ENCODE measurements at regions not wholly inside any gene's neighbourhood (a gene's known extent, or its start where the extent isn't known, plus 50 kb on each side); places are given as distances from the start of the nearest gene placed in this dataset.
"Not testable (repeated sequence)": the region's sequence is repeated elsewhere in the genome, so short reads cannot be mapped to it uniquely, and the experiment has no call there.

- DNase-seq: no peak
Measured at GRCh38 chr12:78338054-78338785, 507.5 kb downstream of the NAV3 start.

- DNase-seq: no peak
Measured at GRCh38 chr12:78340406-78340805, 509.7 kb downstream of the NAV3 start.

DNA sequence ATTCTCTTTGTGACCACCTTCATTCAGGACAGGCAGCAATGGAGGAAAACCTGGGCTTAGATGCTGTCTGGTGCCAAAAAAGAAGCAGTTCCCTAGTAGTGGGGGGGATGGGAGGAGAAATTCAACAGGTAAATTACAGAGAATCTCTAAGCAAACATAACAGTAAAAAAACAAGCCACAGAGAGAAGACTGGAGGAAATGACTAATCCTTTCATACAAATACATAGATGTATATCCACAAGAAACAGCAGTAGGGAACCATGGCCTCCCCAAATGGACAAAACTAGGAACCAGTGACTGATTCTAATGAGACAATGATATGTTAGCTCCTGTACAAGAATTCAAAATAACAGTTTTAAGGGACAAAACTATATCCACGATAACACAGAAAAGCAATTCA lies 513.0 kb downstream of the NAV3 start:
- DNase-seq: no peak

- DNase-seq: no peak
Measured at GRCh38 chr12:78359520-78359919, 505.1 kb upstream of the SYT1 start.

DNA sequence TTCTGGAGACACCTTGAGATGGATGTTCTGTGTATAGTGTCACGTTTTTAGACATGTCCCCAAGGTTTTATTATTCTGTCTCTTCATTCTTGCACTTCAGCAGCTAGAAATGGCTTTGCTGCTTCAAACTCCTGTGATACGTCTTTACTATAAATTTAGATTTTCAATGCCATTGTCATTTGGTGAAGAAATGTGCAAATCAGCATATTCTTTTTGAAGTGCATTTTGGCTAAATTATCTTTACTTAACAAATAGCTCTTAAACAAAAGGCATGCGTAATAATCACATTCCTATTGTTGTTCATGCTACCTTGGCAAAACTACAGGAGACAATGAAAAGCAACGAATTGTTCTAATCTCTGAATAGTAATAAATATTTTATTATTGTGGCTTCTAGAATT lies 502.9 kb upstream of the SYT1 start:
- DNase-seq: no peak

DNA sequence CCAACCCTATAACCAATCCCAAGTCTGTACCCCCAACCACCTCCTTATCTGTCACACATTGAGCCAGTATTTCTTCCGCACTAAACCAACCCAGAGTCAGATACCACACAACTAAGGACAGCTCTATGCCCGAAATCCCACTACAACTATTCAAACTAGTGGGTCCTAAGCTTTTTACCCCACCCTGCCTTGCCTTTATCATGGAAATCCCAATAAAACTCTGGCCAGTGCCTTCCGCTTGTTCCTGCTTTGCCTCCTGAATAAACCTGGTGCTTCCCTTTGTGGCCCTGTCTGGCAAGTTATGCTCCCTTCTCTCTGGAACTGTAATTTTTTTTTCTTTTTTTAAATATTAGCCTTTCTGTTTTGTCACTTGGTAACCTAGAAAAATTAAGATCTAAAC lies 493.3 kb upstream of the SYT1 start:
- no peak for DNase-seq

DNA sequence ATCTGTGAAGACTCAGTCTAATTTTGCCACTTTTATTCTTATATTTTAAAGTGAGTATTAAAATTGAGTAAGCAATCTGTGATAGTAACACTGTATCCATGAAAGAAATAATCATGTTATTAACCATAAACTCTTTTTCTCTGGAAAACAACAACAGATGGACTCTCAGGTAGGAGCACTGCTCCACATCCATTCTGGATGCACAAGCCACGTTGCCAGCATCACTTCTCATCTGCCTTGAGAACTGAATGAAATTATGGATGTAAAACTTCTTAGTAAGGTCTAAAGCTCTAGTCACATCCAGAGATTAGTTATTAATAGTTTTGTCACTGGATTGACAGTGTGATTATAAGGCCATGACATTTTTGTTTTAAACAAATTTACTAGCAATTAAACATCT lies 489.1 kb upstream of the SYT1 start:
- DNase-seq: no peak

DNA sequence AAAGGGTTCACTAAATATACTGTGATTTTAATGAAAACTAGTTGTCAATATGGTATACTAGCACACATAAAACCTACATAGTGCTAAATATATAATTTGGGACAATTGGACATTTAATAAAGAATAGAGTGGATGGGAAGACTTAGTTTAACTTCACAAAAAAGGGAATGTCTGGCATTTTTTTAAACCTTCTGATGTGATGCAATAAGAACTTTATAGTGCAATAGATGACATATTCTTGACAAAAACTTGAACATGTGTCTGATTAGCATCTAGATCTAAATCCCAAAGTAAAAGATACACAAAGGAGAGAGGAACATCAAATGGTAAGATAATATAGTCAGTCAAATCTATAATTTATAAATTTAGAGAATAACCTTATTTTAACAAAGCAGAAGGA lies 488.3 kb upstream of the SYT1 start:
- DNase-seq: no peak

GRCh38 chr12:78379065-78379464 lies 485.5 kb upstream of the SYT1 start:
- not testable (repeated sequence) for DNase-seq

DNA sequence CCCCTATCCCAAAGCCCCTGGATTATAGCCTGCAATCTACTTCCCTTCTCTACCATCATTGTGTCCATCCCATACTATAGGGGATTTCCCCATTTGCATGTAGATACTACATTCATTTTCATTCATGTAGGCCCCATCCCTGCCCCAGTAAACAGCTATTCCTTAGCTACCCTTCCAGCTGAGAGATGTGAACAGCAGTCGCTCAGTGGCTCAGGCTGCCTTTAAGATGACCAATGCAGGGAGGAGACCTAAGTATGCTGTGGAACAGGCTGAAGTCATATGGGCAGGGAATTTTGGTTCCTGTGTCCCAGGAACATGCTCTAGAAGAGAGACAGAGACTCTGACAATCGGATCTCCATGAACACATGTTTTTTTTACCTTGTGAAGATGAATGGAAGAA lies 481.2 kb upstream of the SYT1 start:
- DNase-seq: no peak

GRCh38 chr12:78384541-78384940 lies 480.0 kb upstream of the SYT1 start:
- DNase-seq: no peak

- no peak for DNase-seq
Measured at GRCh38 chr12:78385541-78385940, 479.0 kb upstream of the SYT1 start.

GRCh38 chr12:78386871-78387270 lies 477.7 kb upstream of the SYT1 start:
- DNase-seq: no peak

GRCh38 chr12:78387721-78388120 lies 476.9 kb upstream of the SYT1 start:
- no peak for DNase-seq

GRCh38 chr12:78388461-78388860 lies 476.1 kb upstream of the SYT1 start:
- no peak for DNase-seq

- DNase-seq: no peak
Measured at GRCh38 chr12:78390920-78391319, 473.7 kb upstream of the SYT1 start.

GRCh38 chr12:78392918-78393317 lies 471.7 kb upstream of the SYT1 start:
- DNase-seq: peak; percentile 51

GRCh38 chr12:78395961-78396360 lies 468.6 kb upstream of the SYT1 start:
- DNase-seq: no peak

- DNase-seq: peak; percentile 25
Measured at GRCh38 chr12:78396538-78396937, 468.0 kb upstream of the SYT1 start.

- DNase-seq: no peak
Measured at GRCh38 chr12:78398750-78399149, 465.8 kb upstream of the SYT1 start.

GRCh38 chr12:78402366-78403134 lies 462.0 kb upstream of the SYT1 start:
- DNase-seq: no peak

DNA sequence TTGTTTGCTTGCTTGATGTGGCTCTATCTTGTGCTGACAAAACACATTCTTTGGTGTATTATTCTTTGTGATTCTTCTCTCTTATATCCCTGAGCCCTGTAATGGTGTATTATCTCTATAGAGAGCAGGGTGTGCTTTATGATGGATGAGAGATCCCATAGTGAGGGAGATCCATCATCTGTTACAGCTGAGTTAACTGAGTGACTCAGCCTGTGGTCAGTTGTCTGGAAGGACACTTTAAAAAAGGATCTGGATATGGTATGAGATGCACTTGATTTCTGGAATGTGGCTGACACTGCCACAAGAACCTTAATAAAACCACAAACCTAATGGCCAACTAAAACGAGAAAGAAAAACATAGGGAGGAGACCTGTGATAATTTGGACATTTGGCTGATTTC lies 461.4 kb upstream of the SYT1 start:
- DNase-seq: peak; percentile 52

DNA sequence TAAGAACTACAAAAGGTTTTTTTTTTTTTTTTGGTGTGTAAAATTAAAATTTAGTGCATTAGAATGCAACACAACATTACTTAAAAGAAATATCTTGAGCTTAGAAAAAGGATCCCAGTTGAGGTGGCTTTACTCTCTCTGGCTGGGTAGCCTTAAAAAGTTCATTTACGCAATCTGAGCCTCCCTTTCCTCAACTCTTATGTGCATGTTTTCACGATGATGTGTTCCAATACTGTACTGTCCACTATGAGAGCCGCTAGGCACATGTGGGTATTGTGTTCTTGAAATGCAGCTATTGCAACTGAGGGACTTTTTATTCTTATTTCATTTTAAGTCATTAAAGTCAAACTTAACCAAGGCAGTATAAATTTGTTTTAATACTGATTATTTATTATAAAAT lies 460.9 kb upstream of the SYT1 start:
- DNase-seq: no peak

GRCh38 chr12:78406213-78406612 lies 458.4 kb upstream of the SYT1 start:
- DNase-seq: peak; percentile 26

- DNase-seq: peak; percentile 28
Measured at GRCh38 chr12:78406828-78407227, 457.7 kb upstream of the SYT1 start.

All from NCI-H2227 treated with DMSO at 0.1 percent for 48 hours (cell line).